ENCODE measurements at regions not wholly inside any gene's neighbourhood (a gene's known extent, or its start where the extent isn't known, plus 50 kb on each side); places are given as distances from the start of the nearest gene placed in this dataset.

- TF ChIP-seq, protein P1, sequence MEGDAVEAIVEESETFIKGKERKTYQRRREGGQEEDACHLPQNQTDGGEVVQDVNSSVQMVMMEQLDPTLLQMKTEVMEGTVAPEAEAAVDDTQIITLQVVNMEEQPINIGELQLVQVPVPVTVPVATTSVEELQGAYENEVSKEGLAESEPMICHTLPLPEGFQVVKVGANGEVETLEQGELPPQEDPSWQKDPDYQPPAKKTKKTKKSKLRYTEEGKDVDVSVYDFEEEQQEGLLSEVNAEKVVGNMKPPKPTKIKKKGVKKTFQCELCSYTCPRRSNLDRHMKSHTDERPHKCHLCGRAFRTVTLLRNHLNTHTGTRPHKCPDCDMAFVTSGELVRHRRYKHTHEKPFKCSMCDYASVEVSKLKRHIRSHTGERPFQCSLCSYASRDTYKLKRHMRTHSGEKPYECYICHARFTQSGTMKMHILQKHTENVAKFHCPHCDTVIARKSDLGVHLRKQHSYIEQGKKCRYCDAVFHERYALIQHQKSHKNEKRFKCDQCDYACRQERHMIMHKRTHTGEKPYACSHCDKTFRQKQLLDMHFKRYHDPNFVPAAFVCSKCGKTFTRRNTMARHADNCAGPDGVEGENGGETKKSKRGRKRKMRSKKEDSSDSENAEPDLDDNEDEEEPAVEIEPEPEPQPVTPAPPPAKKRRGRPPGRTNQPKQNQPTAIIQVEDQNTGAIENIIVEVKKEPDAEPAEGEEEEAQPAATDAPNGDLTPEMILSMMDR (IDR thresholded peaks at IDR 0.05; ENCODE audit: insufficient read depth, low read length), result no peak
- TF ChIP-seq POLR2AphosphoS5 (IDR thresholded peaks at IDR 0.05; ENCODE audit: low read depth), result no peak
- TF ChIP-seq, protein P2, sequence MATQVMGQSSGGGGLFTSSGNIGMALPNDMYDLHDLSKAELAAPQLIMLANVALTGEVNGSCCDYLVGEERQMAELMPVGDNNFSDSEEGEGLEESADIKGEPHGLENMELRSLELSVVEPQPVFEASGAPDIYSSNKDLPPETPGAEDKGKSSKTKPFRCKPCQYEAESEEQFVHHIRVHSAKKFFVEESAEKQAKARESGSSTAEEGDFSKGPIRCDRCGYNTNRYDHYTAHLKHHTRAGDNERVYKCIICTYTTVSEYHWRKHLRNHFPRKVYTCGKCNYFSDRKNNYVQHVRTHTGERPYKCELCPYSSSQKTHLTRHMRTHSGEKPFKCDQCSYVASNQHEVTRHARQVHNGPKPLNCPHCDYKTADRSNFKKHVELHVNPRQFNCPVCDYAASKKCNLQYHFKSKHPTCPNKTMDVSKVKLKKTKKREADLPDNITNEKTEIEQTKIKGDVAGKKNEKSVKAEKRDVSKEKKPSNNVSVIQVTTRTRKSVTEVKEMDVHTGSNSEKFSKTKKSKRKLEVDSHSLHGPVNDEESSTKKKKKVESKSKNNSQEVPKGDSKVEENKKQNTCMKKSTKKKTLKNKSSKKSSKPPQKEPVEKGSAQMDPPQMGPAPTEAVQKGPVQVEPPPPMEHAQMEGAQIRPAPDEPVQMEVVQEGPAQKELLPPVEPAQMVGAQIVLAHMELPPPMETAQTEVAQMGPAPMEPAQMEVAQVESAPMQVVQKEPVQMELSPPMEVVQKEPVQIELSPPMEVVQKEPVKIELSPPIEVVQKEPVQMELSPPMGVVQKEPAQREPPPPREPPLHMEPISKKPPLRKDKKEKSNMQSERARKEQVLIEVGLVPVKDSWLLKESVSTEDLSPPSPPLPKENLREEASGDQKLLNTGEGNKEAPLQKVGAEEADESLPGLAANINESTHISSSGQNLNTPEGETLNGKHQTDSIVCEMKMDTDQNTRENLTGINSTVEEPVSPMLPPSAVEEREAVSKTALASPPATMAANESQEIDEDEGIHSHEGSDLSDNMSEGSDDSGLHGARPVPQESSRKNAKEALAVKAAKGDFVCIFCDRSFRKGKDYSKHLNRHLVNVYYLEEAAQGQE (IDR thresholded peaks at IDR 0.05; ENCODE audit: insufficient replicate concordance, low read depth), result no peak
- TF ChIP-seq GABPA (IDR thresholded peaks at IDR 0.05; ENCODE audit: low read depth), result no peak
- TF ChIP-seq SPI1 (IDR thresholded peaks at IDR 0.05; ENCODE audit: borderline replicate concordance, low read depth), result no peak
Measured at GRCh38 chr18:64318547-64318946, 169.7 kb upstream of the LINC00305 start.
